GM19467 (cell line): ENCODE measurements at regions not wholly inside any gene's neighbourhood (a gene's known extent, or its start where the extent isn't known, plus 50 kb on each side); places are given as distances from the start of the nearest gene placed in this dataset.
"Not testable (repeated sequence)": the region's sequence is repeated elsewhere in the genome, so short reads cannot be mapped to it uniquely, and the experiment has no call there.

Experiments used
- ATAC-seq: cut with Tn5 transposase; IDR thresholded peaks from one replicate; pipeline ENCODE4 v1.9.1; 2021; ENCODE audit warnings: mild to moderate bottlenecking, moderate library complexity; ENCODE audit not compliant: unreplicated experiment

- ATAC-seq: no peak
Measured at GRCh38 chr21:28216976-28217523, 775.6 kb downstream of the LTN1 start.

GRCh38 chr21:28215214-28215954 lies 777.3 kb downstream of the LTN1 start:
- no peak for ATAC-seq

GRCh38 chr21:28214786-28215185 lies 777.9 kb downstream of the LTN1 start:
- ATAC-seq: no peak

GRCh38 chr21:28213261-28213660 lies 779.4 kb downstream of the LTN1 start:
- ATAC-seq: no peak

- ATAC-seq: no peak
Measured at GRCh38 chr21:28212061-28212460, 780.6 kb downstream of the LTN1 start.

GRCh38 chr21:28207436-28208173 lies 785.1 kb downstream of the LTN1 start:
- no peak for ATAC-seq

GRCh38 chr21:28200726-28201125 lies 792.0 kb downstream of the LTN1 start:
- no peak for ATAC-seq

- no peak for ATAC-seq
Measured at GRCh38 chr21:28196981-28197380, 795.7 kb downstream of the LTN1 start.

GRCh38 chr21:28193189-28193588 lies 799.5 kb downstream of the LTN1 start:
- no peak for ATAC-seq

- ATAC-seq: no peak
Measured at GRCh38 chr21:28186604-28187003, 806.1 kb downstream of the LTN1 start.

- no peak for ATAC-seq
Measured at GRCh38 chr21:28181730-28182129, 810.9 kb downstream of the LTN1 start.

- ATAC-seq: no peak
Measured at GRCh38 chr21:28179136-28179535, 813.5 kb downstream of the LTN1 start.

- no peak for ATAC-seq
Measured at GRCh38 chr21:28177124-28177523, 815.6 kb downstream of the LTN1 start.

- ATAC-seq: no peak
Measured at GRCh38 chr21:28174701-28175100, 818.0 kb downstream of the LTN1 start.

- no peak for ATAC-seq
Measured at GRCh38 chr21:28174006-28174405, 818.7 kb downstream of the LTN1 start.

- ATAC-seq: no peak
Measured at GRCh38 chr21:28172376-28172775, 820.3 kb downstream of the LTN1 start.

GRCh38 chr21:28167366-28167765 lies 825.3 kb downstream of the LTN1 start:
- no peak for ATAC-seq

- ATAC-seq: not testable (repeated sequence)
Measured at GRCh38 chr21:28164519-28164918, 828.2 kb downstream of the LTN1 start.

GRCh38 chr21:28162052-28162451 lies 830.6 kb downstream of the LTN1 start:
- ATAC-seq: not testable (repeated sequence)

GRCh38 chr21:28160378-28160777 lies 832.3 kb downstream of the LTN1 start:
- ATAC-seq: no peak

GRCh38 chr21:28159396-28159795 lies 833.3 kb downstream of the LTN1 start:
- no peak for ATAC-seq

GRCh38 chr21:28156590-28156989 lies 836.1 kb downstream of the LTN1 start:
- no peak for ATAC-seq
